Mesothelial cell of epicardium (in vitro differentiated cells): ENCODE measurements at regions not wholly inside any gene's neighbourhood (a gene's known extent, or its start where the extent isn't known, plus 50 kb on each side); places are given as distances from the start of the nearest gene placed in this dataset.
"Not testable (repeated sequence)": the region's sequence is repeated elsewhere in the genome, so short reads cannot be mapped to it uniquely, and the experiment has no call there.

Experiments used
- DNase-seq, 2 experiments: peaks; one replicate each; pipeline ENCODE4 v3.0.0; 2021; ENCODE audit warnings: low spot score in 2 of 2; ENCODE audit not compliant: unreplicated experiment in 2 of 2
- H3K27ac Mint-ChIP-seq: 2 replicates; pipeline ENCODE4 v1.8.0; 2021; ENCODE audit warnings: mixed read lengths
- H3K27me3 Mint-ChIP-seq: 2 replicates; pipeline ENCODE4 v1.8.0; 2021; ENCODE audit warnings: low read depth, mixed read lengths
- H3K36me3 Mint-ChIP-seq: 2 replicates; pipeline ENCODE4 v1.8.0; 2021; ENCODE audit warnings: mixed read lengths
- H3K4me1 Mint-ChIP-seq: 2 replicates; pipeline ENCODE4 v1.8.0; 2021; ENCODE audit warnings: mixed read lengths
- H3K4me3 Mint-ChIP-seq: 2 replicates; pipeline ENCODE4 v1.8.0; 2021; ENCODE audit warnings: mild to moderate bottlenecking, moderate library complexity, mixed read lengths
- H3K9me3 Mint-ChIP-seq: 2 replicates; pipeline ENCODE4 v1.8.0; 2021; ENCODE audit warnings: mixed read lengths
- CTCF ChIP-seq: fragments of 200-600 bp; sonication (generic); IDR thresholded peaks from one replicate; pipeline ENCODE4 v1.5.0; 2021; ENCODE audit warnings: antibody characterized with exemption; ENCODE audit not compliant: unreplicated experiment

- Mint-ChIP-seq H3K27me3 (peaks cover 38% of the 10 kb centered on the region), H3K4me1 (no peaks in the 10 kb centered on the region), H3K4me3 (no peak overlapping the region), H3K9me3 (no peaks in the 10 kb centered on the region), H3K27ac (no peak overlapping the region), H3K36me3 (no peaks in the 10 kb centered on the region)
- no peak for DNase-seq
- no peak for TF ChIP-seq CTCF
Measured at GRCh38 chr11:45379162-45379863, 93.2 kb upstream of the SYT13 start.

GRCh38 chr11:45378516-45378915, 92.4 kb upstream of the SYT13 start:
- Mint-ChIP-seq H3K27me3 (peaks cover 42% of the 10 kb centered on the region), H3K4me1 (no peaks in the 10 kb centered on the region), H3K36me3 (no peaks in the 10 kb centered on the region), H3K27ac (no peak overlapping the region), H3K4me3 (no peak overlapping the region), H3K9me3 (no peaks in the 10 kb centered on the region)
- TF ChIP-seq CTCF: no peak
- DNase-seq: no peak

GRCh38 chr11:45374653-45375059, 88.5 kb upstream of the SYT13 start:
- Mint-ChIP-seq H3K36me3 (no peaks in the 10 kb centered on the region), H3K4me1 (peaks cover 4% of the 10 kb centered on the region), H3K27me3 (peaks cover 61% of the 10 kb centered on the region), H3K9me3 (no peaks in the 10 kb centered on the region), H3K27ac (no peak overlapping the region), H3K4me3 (no peak overlapping the region)
- no peak for TF ChIP-seq CTCF
- no peak for DNase-seq

GRCh38 chr11:45374130-45374529, 88.0 kb upstream of the SYT13 start:
- no peak overlapping the region for H3K4me3 Mint-ChIP-seq
- no peak overlapping the region for H3K27ac Mint-ChIP-seq
- H3K4me1 Mint-ChIP-seq: peaks cover 4% of the 10 kb centered on the region
- no peak for DNase-seq
- TF ChIP-seq CTCF: no peak
- H3K36me3 Mint-ChIP-seq: no peaks in the 10 kb centered on the region
- H3K9me3 Mint-ChIP-seq: no peaks in the 10 kb centered on the region
- peaks cover 66% of the 10 kb centered on the region for H3K27me3 Mint-ChIP-seq

- no peak overlapping the region for H3K27ac Mint-ChIP-seq
- H3K4me1 Mint-ChIP-seq: peaks cover 4% of the 10 kb centered on the region
- no peaks in the 10 kb centered on the region for H3K9me3 Mint-ChIP-seq
- TF ChIP-seq CTCF: no peak
- DNase-seq: no peak
- no peak overlapping the region for H3K4me3 Mint-ChIP-seq
- H3K36me3 Mint-ChIP-seq: no peaks in the 10 kb centered on the region
- peaks cover 68% of the 10 kb centered on the region for H3K27me3 Mint-ChIP-seq
Measured at GRCh38 chr11:45373506-45374035, 87.4 kb upstream of the SYT13 start.

GRCh38 chr11:45372414-45372813, 86.3 kb upstream of the SYT13 start:
- DNase-seq, H3K36me3 Mint-ChIP-seq, H3K4me3 Mint-ChIP-seq, H3K9me3 Mint-ChIP-seq, H3K27ac Mint-ChIP-seq, H3K4me1 Mint-ChIP-seq: not testable (repeated sequence)
- peaks cover 74% of the 10 kb centered on the region for H3K27me3 Mint-ChIP-seq
